ENCODE measurements at regions not wholly inside any gene's neighbourhood (a gene's known extent, or its start where the extent isn't known, plus 50 kb on each side); places are given as distances from the start of the nearest gene placed in this dataset.

DNA sequence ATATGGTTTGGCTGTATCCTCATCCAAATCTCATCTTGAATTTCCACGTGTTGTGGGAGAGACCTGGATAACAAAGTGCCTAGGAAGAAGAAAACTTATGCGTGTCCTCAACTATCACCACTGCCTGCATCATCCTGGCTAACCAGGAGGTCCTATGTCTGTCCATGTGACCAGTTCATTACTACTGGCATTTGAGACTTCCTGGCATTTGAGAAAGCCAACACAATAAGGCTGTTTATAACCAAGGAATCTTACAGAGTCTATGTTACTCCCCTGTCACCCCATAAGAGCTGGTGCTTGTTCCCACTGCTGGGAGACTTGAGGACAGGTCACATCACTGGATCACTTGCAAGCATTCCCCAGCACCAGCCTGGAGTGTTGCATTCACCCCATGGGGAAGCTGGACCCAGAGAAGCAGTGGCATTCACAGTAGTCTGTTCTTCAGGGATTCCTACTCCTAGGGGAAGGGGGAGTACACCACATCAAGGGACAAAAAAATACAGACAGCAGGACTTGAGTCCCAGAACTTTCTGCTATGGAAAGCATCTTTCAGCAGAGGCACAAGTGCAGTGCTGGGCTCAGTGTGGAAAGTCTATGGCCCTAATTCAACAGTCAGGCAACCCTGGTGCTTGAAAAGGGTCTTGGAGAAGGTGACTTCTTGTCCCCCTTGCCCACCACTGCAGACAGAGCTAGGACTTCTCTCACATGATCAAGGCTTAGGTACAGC lies 717.1 kb downstream of the SEMA5A start:
- Histone ChIP-seq H3K4me3 (no peak overlapping the region), H3K4me1 (peaks cover 6% of the 10 kb centered on the region), H3K27ac (peak overlapping the region; percentile 40), H3K36me3 (no peaks in the 10 kb centered on the region), H3K27me3 (no peaks in the 10 kb centered on the region), H3K9me3 (no peaks in the 10 kb centered on the region)
- TF ChIP-seq, protein P1, sequence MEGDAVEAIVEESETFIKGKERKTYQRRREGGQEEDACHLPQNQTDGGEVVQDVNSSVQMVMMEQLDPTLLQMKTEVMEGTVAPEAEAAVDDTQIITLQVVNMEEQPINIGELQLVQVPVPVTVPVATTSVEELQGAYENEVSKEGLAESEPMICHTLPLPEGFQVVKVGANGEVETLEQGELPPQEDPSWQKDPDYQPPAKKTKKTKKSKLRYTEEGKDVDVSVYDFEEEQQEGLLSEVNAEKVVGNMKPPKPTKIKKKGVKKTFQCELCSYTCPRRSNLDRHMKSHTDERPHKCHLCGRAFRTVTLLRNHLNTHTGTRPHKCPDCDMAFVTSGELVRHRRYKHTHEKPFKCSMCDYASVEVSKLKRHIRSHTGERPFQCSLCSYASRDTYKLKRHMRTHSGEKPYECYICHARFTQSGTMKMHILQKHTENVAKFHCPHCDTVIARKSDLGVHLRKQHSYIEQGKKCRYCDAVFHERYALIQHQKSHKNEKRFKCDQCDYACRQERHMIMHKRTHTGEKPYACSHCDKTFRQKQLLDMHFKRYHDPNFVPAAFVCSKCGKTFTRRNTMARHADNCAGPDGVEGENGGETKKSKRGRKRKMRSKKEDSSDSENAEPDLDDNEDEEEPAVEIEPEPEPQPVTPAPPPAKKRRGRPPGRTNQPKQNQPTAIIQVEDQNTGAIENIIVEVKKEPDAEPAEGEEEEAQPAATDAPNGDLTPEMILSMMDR (IDR thresholded peaks at IDR 0.05): no peak
- intact Hi-C loops (cut with DNase I): no loop called here
- no peak for DNase-seq
- peak; percentile 37 for ATAC-seq

DNA sequence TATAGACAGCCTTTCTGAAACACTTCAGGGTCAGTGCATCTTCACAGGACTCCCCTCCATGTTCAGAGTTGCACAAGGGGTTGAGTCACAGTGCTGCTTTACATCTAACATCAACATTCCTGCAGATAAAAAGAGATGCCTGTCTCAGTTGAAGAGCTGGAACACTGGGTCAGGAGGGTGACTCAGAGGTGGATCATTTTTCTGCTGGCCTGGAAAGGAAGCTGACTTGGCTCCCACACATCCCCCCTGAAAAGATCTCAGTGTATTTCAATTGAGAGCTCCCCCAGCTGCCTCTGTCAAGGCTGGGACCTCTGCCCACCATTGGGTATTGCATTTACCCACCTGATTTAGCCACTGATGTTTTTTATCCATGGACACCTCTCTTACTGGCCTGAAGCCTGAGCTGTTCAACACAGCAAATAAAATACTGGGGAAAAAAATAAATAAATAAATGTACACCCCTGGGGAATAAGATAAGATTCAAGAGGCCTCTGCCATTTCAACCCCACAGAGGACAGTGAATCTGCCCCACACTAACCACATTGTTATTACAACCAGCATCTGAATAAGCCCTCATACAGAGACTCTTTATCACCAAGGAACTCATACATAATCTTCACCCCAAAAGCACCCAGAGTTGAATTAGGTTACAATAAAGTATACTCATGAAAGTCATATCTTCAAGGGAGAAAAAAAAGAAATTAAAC lies 716.4 kb downstream of the SEMA5A start:
- Histone ChIP-seq H3K27me3 (no peaks in the 10 kb centered on the region), H3K9me3 (no peaks in the 10 kb centered on the region), H3K36me3 (no peaks in the 10 kb centered on the region), H3K27ac (no peak overlapping the region), H3K4me1 (peaks cover 6% of the 10 kb centered on the region), H3K4me3 (no peak overlapping the region)
- no peak for DNase-seq
- TF ChIP-seq, protein P1 (IDR thresholded peaks at IDR 0.05): no peak
- ATAC-seq: peak; percentile 64
- intact Hi-C loops (cut with DNase I): no loop called here

DNA sequence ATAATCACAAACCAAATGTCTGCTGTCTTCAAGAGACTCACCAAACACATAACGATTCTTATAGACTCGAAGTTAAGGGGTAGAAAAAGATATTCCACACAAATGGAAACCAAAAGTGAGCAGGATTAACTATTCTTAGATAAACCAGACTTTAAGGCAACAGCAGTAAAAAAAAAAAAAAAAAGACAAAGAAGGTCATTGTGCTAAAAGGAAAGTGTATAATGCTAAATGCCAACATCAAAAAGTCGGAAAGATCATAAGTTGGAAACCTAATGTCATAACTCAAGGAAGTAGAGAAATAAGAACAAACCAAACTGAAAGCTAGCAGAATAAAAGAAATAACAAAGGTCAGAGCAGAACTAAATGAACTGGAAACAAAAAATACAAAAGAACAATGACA lies 714.6 kb downstream of the SEMA5A start:
- no peak overlapping the region for H3K27ac ChIP-seq

DNA sequence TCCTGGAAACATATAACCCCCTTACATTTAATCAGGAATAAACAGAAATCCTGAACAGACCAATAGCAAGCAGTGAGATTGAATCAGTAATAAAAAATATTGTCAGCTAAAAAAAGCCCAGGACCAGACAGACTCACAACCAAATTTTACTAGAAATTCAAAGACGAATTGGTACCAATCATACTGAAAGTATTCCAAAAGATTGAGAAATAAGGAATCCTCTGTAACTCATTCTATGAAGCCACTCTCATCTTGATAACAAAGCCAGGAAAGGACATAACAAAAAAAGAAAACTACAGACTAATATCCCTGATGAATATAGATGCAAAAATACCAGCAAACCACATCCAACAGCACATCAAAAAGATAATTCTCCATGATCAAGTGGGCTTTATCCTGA lies 714.0 kb downstream of the SEMA5A start:
- no peaks in the 10 kb centered on the region for H3K36me3 ChIP-seq
- ATAC-seq (no peak), DNase-seq (no peak)
- H3K4me3 ChIP-seq: no peak overlapping the region
- intact Hi-C loops (cut with DNase I): no loop called here
- TF ChIP-seq, protein P1 (IDR thresholded peaks at IDR 0.05): no peak
- peaks cover 6% of the 10 kb centered on the region for H3K4me1 ChIP-seq
- H3K27ac ChIP-seq: no peak overlapping the region
- no peaks in the 10 kb centered on the region for H3K9me3 ChIP-seq
- no peaks in the 10 kb centered on the region for H3K27me3 ChIP-seq

More for the DNA sequence above, 714.6 kb downstream of the SEMA5A start:
- intact Hi-C loops (cut with DNase I): no loop called here
- H3K36me3 ChIP-seq: no peaks in the 10 kb centered on the region
- H3K27me3 ChIP-seq: no peaks in the 10 kb centered on the region
- TF ChIP-seq, protein P1 (IDR thresholded peaks at IDR 0.05): no peak
- H3K4me1 ChIP-seq: peaks cover 6% of the 10 kb centered on the region
- ATAC-seq (no peak), DNase-seq (no peak)
- H3K4me3 ChIP-seq: no peak overlapping the region
- no peaks in the 10 kb centered on the region for H3K9me3 ChIP-seq

DNA sequence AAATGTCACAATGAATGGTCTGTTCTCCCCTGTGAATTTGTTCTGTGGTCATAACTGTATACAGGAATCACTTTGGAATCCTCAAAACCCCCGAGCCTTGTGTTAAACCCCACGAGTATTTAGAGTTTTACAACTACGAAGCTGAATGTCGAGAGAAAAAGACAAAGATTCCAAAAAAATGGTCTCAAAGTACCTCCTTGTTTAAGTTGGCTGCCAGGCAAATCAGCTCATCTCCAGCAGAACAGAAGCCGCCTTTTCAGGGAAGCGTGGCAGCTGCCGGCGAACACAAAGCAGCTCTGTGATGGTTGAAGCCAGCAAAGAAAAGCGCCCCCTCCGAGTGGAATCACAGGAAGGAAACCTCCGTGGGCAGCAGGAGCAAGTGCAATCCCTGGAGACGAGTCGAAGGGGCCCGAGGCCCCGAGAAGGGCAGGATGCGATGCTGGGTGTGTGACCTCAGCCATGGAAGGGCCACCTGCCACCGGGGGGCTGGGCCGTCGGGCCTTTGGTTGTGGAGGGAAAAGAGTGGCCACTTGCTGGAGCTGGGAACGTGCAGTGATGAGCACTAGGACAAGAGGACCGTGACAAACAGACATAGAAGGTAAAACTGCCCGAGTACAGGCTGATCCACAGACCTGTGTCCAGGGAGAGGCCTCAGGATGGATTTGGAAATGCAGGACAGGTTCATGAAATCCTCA lies 706.4 kb downstream of the SEMA5A start:
- no peak for DNase-seq
- Histone ChIP-seq H3K27me3 (no peaks in the 10 kb centered on the region), H3K9me3 (no peaks in the 10 kb centered on the region), H3K36me3 (no peaks in the 10 kb centered on the region), H3K27ac (no peak overlapping the region), H3K4me1 (no peaks in the 10 kb centered on the region), H3K4me3 (no peak overlapping the region)
- TF ChIP-seq, protein P1 (IDR thresholded peaks at IDR 0.05): no peak
- intact Hi-C loops (cut with DNase I): no loop called here
- ATAC-seq: no peak
